Right lobe of liver (tissue), 6 donors: ENCODE measurements at regions not wholly inside any gene's neighbourhood (a gene's known extent, or its start where the extent isn't known, plus 50 kb on each side); places are given as distances from the start of the nearest gene placed in this dataset.

Experiments
- ATAC-seq, 4 donors: fragments of 200-7000 bp; cut with Tn5 transposase; one replicate each; pipeline ENCODE4 v1.9.1; 2020; ENCODE audit warnings: mild to moderate bottlenecking in 4 of 4, moderate library complexity in 4 of 4
- DNase-seq, 3 donors: peaks; one replicate each; pipeline ENCODE4 v3.0.0-alpha.2; 2020
- H3K27ac ChIP-seq, 3 donors: fragments of 200-600 bp; one replicate each; pipeline ENCODE4 v1.8.0; 2022
- H3K27me3 ChIP-seq, 2 donors: fragments of 200-600 bp; one replicate each; pipeline ENCODE4 v1.8.0; 2022
- H3K36me3 ChIP-seq, 4 donors: fragments of 200-600 bp; sonication (generic) in 1 of 4; one replicate each; pipeline versions ENCODE4 v1.5.1 to v1.8.0; 2017 to 2022; ENCODE audit warnings: control low read depth in 1 of 4
- H3K4me1 ChIP-seq, 4 donors: fragments of 200-600 bp; sonication (generic) in 1 of 4; one replicate each; pipeline versions ENCODE4 v1.5.1 to v1.8.0; 2017 to 2022; ENCODE audit warnings: control low read depth in 1 of 4
- H3K4me3 ChIP-seq, 3 donors: fragments of 200-600 bp; one replicate each; pipeline ENCODE4 v1.8.0; 2022
- H3K9me3 ChIP-seq, 4 donors: fragments of 200-600 bp; sonication (generic) in 1 of 4; one replicate each; pipeline versions ENCODE4 v1.5.1 to v1.8.0; 2017 to 2022; ENCODE audit warnings: control low read depth in 1 of 4
- CTCF ChIP-seq, 4 donors: fragments of 200-600 bp in 3 of 4; fragments of 450-650 bp in 1 of 4; IDR thresholded peaks; one replicate each; pipeline versions ENCODE4 v1.5.1 to v1.8.0; 2016 to 2022; ENCODE audit warnings: antibody characterized with exemption in 4 of 4, mild to moderate bottlenecking in 2 of 4
- POLR2A ChIP-seq: fragments of 450-650 bp; IDR thresholded peaks from one replicate; pipeline ENCODE4 v1.6.1; 2017; ENCODE audit warnings: antibody characterized with exemption, mild to moderate bottlenecking
- WGBS: methylation state at CpG from one replicate; pipeline ENCODE4 v1.1.6; 2018; ENCODE audit warnings: low coverage, low lambda C conversion rate; ENCODE audit not compliant: insufficient coverage; ENCODE audit errors: missing lambda C conversion rate; 5-methylcytosine and 5-hydroxymethylcytosine counted together
- intact Hi-C, 2 donors: fragments of 100-400 bp; cut with DNase I; formaldehyde crosslinking; loops; one replicate each; pipeline versions ENCODE4 v1.11.2 to v1.14.1; 2022
- donor health status: DM: no; HTN: yes; CAD: no.
- donor health status: DM: no; HTN: no; CAD: no.
- donor health status: DM: no; HTN: no; CAD: no.
- donor health status: DM: no; HTN: yes; CAD: no.
- donor health status: DM: no; HTN: yes; CAD: no.

- Histone ChIP-seq H3K27me3 (no peaks in the 10 kb centered on the region), H3K27ac (no peak overlapping the region), H3K4me1 (no peaks in the 10 kb centered on the region), H3K9me3 (no peaks in the 10 kb centered on the region), H3K4me3 (no peak overlapping the region), H3K36me3 (no peaks in the 10 kb centered on the region)
- 75% methylated on average over 2 of the region's 2 CpGs for WGBS
- ATAC-seq (no peak), DNase-seq (no peak)
- TF ChIP-seq POLR2A (no peak), CTCF (IDR thresholded peaks at IDR 0.05) (no peak)
- intact Hi-C loops = no loop called here
Measured at GRCh38 chr2:82481207-82481606, 1977.9 kb downstream of the SUCLG1 start.

GRCh38 chr2:82478641-82479040 is 1980.4 kb downstream of the SUCLG1 start:
- no peak for ATAC-seq
- H3K9me3 ChIP-seq = no peaks in the 10 kb centered on the region
- intact Hi-C loops = no loop called here
- H3K4me1 ChIP-seq = no peaks in the 10 kb centered on the region
- no peak overlapping the region for H3K27ac ChIP-seq
- TF ChIP-seq CTCF (IDR thresholded peaks at IDR 0.05) (no peak), POLR2A (no peak)
- no peaks in the 10 kb centered on the region for H3K36me3 ChIP-seq
- WGBS = 25% methylated on average over 2 of the region's 2 CpGs
- H3K4me3 ChIP-seq = no peak overlapping the region
- no peak for DNase-seq
- no peaks in the 10 kb centered on the region for H3K27me3 ChIP-seq

GRCh38 chr2:82476094-82476493 is 1983.0 kb downstream of the SUCLG1 start:
- WGBS = 50% methylated on average over 1 of the region's 1 CpG
- Histone ChIP-seq H3K27ac (no peak overlapping the region), H3K27me3 (no peaks in the 10 kb centered on the region), H3K36me3 (no peaks in the 10 kb centered on the region), H3K9me3 (no peaks in the 10 kb centered on the region), H3K4me3 (no peak overlapping the region), H3K4me1 (no peaks in the 10 kb centered on the region)
- TF ChIP-seq POLR2A (no peak), CTCF (IDR thresholded peaks at IDR 0.05) (no peak)
- intact Hi-C loops = no loop called here
- ATAC-seq (no peak), DNase-seq (no peak)

DNA sequence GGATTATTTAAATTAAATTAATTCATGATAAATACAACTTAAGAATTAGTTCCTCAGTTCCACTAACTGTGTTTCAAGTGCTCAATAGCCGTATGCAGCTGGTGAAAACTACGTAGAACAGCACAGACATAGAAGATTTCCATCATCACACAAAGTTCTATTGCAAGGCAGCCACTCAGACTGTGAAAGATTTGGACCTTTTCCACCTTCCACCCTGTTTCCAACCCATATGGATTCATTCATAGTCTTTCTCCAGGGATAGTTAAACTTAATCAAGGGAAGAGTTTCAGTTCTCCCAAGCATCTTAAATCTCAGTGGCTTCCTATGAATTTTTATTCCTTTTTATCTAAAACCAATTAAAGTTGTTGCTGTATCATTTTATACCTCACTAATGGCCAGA is 2030.8 kb downstream of the SUCLG1 start:
- no peak for TF ChIP-seq CTCF (IDR thresholded peaks at IDR 0.05)
- no peak for TF ChIP-seq POLR2A
- intact Hi-C loops = no loop called here
- H3K9me3 ChIP-seq = no peaks in the 10 kb centered on the region
- ATAC-seq (no peak), DNase-seq (no peak)
- WGBS = 61% methylated on average over 2 of the region's 2 CpGs
- no peak overlapping the region for H3K27ac ChIP-seq
- H3K36me3 ChIP-seq = no peaks in the 10 kb centered on the region
- no peaks in the 10 kb centered on the region for H3K4me1 ChIP-seq
- H3K27me3 ChIP-seq = no peaks in the 10 kb centered on the region
- H3K4me3 ChIP-seq = no peak overlapping the region

DNA sequence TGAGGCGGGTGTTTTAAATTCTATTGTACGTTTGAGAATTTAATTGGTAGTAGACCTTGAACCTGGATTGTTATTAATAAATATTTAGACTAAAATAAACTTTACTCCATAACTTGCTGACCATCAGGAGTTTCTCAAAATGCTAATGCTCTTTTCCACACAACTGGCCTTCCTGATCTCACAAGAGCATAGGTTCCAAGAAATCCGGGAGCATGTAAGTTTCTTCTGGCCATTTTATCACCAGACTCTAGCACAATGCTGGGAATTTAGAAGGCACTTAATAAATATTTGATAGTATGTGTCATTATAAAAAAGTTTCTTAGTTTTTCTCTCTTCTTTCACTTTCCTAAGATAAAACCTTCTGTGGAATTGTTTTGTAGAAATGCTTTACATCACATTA is 2047.1 kb downstream of the SUCLG1 start:
- whole genome bisulfite sequencing = 46% methylated on average over 3 of the region's 3 CpGs

More for the DNA sequence above, 2047.1 kb downstream of the SUCLG1 start:
- no peaks in the 10 kb centered on the region for H3K27me3 ChIP-seq
- H3K4me3 ChIP-seq = no peak overlapping the region
- H3K4me1 ChIP-seq = no peaks in the 10 kb centered on the region
- no peak for ATAC-seq
- H3K9me3 ChIP-seq = no peaks in the 10 kb centered on the region
- DNase-seq = no peak
- intact Hi-C loops = no loop called here
- H3K36me3 ChIP-seq = no peaks in the 10 kb centered on the region
- TF ChIP-seq CTCF (IDR thresholded peaks at IDR 0.05) = no peak
- no peak for TF ChIP-seq POLR2A
- no peak overlapping the region for H3K27ac ChIP-seq
